ENCODE measurements at regions not wholly inside any gene's neighbourhood (a gene's known extent, or its start where the extent isn't known, plus 50 kb on each side); places are given as distances from the start of the nearest gene placed in this dataset.

DNA sequence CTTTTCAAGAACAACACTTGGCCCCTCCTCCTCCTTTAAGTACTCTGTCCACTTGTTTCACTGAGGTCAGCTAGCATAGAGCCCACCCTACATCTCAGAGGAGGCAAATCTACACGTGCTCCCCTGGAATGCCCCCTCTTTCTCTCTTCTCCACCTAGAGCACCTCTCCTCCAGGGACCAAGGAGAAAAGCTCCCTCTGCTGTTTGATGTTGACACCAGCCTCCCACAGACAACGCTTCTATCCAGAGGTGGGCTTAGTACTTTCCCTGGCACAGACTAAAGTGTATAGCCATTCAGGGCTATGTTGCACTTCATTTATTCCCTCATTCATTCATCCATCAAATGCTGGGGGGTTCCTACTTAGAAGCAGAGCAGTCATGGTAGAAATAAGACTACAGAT lies 68.2 kb upstream of the TAF1L start (continued):
- no peak for TF ChIP-seq TCF4 (CRISPR knock-in tag; IDR thresholded peaks at IDR 0.05; ENCODE audit: borderline replicate concordance)
- no peak for TF ChIP-seq ZNF8 (CRISPR knock-in tag; IDR thresholded peaks at IDR 0.05)
- no peak for TF ChIP-seq ZNF70 (CRISPR knock-in tag; IDR thresholded peaks at IDR 0.05)
- TF ChIP-seq, protein P1, sequence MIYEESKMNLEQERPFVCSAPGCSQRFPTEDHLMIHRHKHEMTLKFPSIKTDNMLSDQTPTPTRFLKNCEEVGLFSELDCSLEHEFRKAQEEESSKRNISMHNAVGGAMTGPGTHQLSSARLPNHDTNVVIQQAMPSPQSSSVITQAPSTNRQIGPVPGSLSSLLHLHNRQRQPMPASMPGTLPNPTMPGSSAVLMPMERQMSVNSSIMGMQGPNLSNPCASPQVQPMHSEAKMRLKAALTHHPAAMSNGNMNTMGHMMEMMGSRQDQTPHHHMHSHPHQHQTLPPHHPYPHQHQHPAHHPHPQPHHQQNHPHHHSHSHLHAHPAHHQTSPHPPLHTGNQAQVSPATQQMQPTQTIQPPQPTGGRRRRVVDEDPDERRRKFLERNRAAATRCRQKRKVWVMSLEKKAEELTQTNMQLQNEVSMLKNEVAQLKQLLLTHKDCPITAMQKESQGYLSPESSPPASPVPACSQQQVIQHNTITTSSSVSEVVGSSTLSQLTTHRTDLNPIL (CRISPR knock-in tag; IDR thresholded peaks at IDR 0.05; ENCODE audit: low read depth) = no peak

DNA sequence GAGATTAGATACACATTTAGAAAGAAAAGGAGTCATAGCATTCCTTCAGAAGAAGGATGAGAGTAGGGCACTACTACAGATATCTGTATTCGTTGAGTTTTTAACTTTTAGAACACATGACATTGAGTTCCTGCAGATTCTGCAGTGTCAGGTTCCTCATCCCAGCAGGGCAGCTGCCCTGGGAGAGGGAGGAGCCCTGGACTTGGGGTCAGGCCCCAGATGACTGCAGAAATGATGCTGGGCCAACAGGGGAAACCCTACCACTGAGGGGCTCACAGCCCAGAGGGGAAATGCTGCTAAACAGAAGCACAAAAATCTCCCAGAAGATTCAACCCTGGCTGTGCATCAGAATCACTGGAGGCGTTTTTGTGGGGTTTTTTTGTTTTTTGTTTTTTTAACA lies 68.9 kb upstream of the TAF1L start:
- no peak for TF ChIP-seq RARB (CRISPR knock-in tag; IDR thresholded peaks at IDR 0.05)
- TF ChIP-seq, protein P2, sequence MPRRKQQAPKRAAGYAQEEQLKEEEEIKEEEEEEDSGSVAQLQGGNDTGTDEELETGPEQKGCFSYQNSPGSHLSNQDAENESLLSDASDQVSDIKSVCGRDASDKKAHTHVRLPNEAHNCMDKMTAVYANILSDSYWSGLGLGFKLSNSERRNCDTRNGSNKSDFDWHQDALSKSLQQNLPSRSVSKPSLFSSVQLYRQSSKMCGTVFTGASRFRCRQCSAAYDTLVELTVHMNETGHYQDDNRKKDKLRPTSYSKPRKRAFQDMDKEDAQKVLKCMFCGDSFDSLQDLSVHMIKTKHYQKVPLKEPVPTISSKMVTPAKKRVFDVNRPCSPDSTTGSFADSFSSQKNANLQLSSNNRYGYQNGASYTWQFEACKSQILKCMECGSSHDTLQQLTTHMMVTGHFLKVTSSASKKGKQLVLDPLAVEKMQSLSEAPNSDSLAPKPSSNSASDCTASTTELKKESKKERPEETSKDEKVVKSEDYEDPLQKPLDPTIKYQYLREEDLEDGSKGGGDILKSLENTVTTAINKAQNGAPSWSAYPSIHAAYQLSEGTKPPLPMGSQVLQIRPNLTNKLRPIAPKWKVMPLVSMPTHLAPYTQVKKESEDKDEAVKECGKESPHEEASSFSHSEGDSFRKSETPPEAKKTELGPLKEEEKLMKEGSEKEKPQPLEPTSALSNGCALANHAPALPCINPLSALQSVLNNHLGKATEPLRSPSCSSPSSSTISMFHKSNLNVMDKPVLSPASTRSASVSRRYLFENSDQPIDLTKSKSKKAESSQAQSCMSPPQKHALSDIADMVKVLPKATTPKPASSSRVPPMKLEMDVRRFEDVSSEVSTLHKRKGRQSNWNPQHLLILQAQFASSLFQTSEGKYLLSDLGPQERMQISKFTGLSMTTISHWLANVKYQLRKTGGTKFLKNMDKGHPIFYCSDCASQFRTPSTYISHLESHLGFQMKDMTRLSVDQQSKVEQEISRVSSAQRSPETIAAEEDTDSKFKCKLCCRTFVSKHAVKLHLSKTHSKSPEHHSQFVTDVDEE (CRISPR knock-in tag; IDR thresholded peaks at IDR 0.05) = no peak
- ATAC-seq = no peak

DNA sequence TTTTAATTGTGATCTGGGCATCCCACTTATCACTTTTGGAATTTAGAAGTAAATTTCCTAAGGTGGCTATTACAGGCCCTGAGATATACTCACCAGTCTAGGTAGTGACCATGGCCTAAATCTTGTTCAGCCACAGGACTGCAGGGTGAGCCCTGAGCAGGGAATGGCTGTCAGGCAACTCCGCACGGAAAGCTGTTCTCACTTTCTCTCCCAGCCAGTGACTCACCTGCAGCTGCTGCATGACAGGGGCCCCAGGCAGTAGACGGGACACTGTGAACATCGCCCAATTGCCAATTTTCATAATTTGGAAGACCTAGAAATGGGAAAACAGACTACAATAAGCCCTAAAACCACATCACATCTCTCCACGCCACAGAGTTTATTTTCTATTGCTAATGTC lies 69.6 kb upstream of the TAF1L start:
- ATAC-seq = no peak

DNA sequence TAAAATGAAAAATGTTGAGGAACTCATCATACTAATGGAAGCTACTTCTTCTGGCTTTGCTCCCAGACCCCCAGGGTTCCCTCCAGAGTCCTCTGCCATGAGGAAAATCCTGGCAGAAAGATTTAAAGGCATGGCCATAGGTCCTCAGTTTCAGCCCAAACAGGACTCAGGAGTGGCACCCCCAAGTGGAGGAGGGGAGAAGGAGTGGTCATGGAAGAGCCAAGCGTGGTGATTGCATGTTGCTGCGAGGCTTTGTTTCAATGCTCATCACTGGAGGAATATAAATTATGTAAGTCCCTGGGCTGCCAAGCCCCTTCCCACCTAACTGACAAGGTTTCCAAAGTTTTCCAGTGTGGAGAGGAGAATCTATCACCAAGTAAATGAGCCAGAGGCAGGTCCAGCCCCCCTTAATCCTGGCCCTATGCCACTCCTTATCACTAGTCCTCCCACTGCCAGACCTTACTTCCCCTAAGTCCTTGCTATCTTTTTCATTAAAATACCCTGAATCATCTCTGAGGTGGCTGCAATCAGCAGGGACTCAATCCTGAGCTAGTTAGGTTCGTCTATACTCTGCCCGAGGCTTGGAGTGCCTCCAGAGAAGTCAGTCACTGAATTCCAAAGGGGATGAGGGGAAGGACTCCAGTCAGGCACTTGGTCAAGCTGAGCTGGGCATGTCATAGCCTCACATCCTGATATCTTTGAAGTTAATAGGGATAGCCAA lies 70.7 kb upstream of the TAF1L start:
- no peak for ATAC-seq
- no peak for TF ChIP-seq GLIS3 (CRISPR knock-in tag; IDR thresholded peaks at IDR 0.05)
- TF ChIP-seq ZNF565 (CRISPR knock-in tag; conservative IDR thresholded peaks at IDR 0.05; ENCODE audit: low read depth) = no peak
- no peak for TF ChIP-seq BACH2 (CRISPR knock-in tag; IDR thresholded peaks at IDR 0.05; ENCODE audit: borderline replicate concordance)
- TF ChIP-seq, protein P3, sequence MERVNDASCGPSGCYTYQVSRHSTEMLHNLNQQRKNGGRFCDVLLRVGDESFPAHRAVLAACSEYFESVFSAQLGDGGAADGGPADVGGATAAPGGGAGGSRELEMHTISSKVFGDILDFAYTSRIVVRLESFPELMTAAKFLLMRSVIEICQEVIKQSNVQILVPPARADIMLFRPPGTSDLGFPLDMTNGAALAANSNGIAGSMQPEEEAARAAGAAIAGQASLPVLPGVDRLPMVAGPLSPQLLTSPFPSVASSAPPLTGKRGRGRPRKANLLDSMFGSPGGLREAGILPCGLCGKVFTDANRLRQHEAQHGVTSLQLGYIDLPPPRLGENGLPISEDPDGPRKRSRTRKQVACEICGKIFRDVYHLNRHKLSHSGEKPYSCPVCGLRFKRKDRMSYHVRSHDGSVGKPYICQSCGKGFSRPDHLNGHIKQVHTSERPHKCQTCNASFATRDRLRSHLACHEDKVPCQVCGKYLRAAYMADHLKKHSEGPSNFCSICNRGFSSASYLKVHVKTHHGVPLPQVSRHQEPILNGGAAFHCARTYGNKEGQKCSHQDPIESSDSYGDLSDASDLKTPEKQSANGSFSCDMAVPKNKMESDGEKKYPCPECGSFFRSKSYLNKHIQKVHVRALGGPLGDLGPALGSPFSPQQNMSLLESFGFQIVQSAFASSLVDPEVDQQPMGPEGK (CRISPR knock-in tag; IDR thresholded peaks at IDR 0.05; ENCODE audit: borderline replicate concordance) = no peak
- TF ChIP-seq, protein P1 (CRISPR knock-in tag; IDR thresholded peaks at IDR 0.05; ENCODE audit: low read depth) = no peak
- no peak for TF ChIP-seq OSR1 (CRISPR knock-in tag; IDR thresholded peaks at IDR 0.05)
- no peak for TF ChIP-seq ESRRG (CRISPR knock-in tag; IDR thresholded peaks at IDR 0.05)

More for the DNA sequence above, 69.6 kb upstream of the TAF1L start:
- TF ChIP-seq ZC3H10 (CRISPR knock-in tag; IDR thresholded peaks at IDR 0.05) (no peak), RARB (CRISPR knock-in tag; IDR thresholded peaks at IDR 0.05) (no peak), PPARA (CRISPR knock-in tag; IDR thresholded peaks at IDR 0.05; ENCODE audit: borderline replicate concordance) (no peak), ZFP3 (CRISPR knock-in tag; IDR thresholded peaks at IDR 0.05) (no peak), ZNF70 (CRISPR knock-in tag; IDR thresholded peaks at IDR 0.05) (no peak), ESRRG (CRISPR knock-in tag; IDR thresholded peaks at IDR 0.05) (no peak)
- TF ChIP-seq, protein P2 (CRISPR knock-in tag; IDR thresholded peaks at IDR 0.05) = no peak

DNA sequence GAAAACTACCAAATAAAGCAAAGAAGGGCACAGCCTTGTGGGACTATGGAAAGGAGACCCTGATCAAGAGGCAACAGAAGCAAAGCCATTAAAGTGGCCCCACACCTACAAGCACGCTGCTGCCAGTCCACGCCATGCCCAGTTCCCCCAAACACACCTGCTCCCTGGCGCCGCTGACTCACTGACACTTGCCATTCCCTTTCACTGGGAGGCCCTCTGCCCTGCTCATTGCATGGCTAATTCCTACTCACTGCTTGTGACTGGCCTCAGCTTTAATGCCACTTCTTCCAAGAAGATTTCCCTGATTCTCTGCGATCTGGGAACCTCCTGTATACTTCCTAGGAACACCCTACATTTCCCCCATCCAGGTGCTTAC lies 71.2 kb upstream of the TAF1L start:
- TF ChIP-seq, protein P2 (CRISPR knock-in tag; IDR thresholded peaks at IDR 0.05) = no peak
- no peak for TF ChIP-seq TOX (CRISPR knock-in tag; IDR thresholded peaks at IDR 0.05; ENCODE audit: borderline replicate concordance)
- TF ChIP-seq ZC3H10 (CRISPR knock-in tag; IDR thresholded peaks at IDR 0.05) = no peak
- no peak for TF ChIP-seq TCF4 (CRISPR knock-in tag; IDR thresholded peaks at IDR 0.05; ENCODE audit: borderline replicate concordance)
- TF ChIP-seq ESRRG (CRISPR knock-in tag; IDR thresholded peaks at IDR 0.05) = no peak
- no peak for TF ChIP-seq GLIS3 (CRISPR knock-in tag; IDR thresholded peaks at IDR 0.05)
- TF ChIP-seq RARB (CRISPR knock-in tag; IDR thresholded peaks at IDR 0.05) = no peak
- TF ChIP-seq ARNTL (CRISPR knock-in tag; IDR thresholded peaks at IDR 0.05; ENCODE audit: borderline replicate concordance, low read depth) = no peak
- no peak for TF ChIP-seq PPARA (CRISPR knock-in tag; IDR thresholded peaks at IDR 0.05; ENCODE audit: borderline replicate concordance)
- no peak for TF ChIP-seq ZFP30 (CRISPR knock-in tag; IDR thresholded peaks at IDR 0.05)
- TF ChIP-seq CSDC2 (CRISPR knock-in tag; IDR thresholded peaks at IDR 0.05) = no peak
- ATAC-seq = no peak
